ENCODE measurements at regions not wholly inside any gene's neighbourhood (a gene's known extent, or its start where the extent isn't known, plus 50 kb on each side); places are given as distances from the start of the nearest gene placed in this dataset.

DNA sequence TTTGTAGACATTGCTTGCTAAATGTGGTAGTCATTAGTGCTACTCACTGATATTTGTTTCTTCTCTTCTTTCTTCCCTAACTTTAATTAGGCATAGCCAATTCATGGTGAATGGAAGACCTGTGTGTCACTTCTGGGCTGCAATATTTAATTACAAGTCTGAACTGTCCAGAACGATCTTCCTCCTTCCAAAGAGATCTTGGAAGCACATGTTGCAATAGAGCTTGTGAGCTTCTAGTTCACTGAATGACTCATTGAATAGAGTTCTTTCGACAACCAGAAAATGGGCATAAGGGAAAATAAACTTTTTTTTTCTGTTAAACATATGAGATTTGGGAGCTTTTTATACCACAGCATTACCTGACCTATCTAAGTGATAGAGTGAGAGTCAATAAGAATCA is 1264.6 kb downstream of the PCDH9 start:
- TF ChIP-seq, protein P1, sequence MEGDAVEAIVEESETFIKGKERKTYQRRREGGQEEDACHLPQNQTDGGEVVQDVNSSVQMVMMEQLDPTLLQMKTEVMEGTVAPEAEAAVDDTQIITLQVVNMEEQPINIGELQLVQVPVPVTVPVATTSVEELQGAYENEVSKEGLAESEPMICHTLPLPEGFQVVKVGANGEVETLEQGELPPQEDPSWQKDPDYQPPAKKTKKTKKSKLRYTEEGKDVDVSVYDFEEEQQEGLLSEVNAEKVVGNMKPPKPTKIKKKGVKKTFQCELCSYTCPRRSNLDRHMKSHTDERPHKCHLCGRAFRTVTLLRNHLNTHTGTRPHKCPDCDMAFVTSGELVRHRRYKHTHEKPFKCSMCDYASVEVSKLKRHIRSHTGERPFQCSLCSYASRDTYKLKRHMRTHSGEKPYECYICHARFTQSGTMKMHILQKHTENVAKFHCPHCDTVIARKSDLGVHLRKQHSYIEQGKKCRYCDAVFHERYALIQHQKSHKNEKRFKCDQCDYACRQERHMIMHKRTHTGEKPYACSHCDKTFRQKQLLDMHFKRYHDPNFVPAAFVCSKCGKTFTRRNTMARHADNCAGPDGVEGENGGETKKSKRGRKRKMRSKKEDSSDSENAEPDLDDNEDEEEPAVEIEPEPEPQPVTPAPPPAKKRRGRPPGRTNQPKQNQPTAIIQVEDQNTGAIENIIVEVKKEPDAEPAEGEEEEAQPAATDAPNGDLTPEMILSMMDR (IDR thresholded peaks at IDR 0.05), result no peak
- no peak for TF ChIP-seq POLR2A (IDR thresholded peaks at IDR 0.05)
